NCI-H187 (cell line): ENCODE measurements at regions not wholly inside any gene's neighbourhood (a gene's known extent, or its start where the extent isn't known, plus 50 kb on each side); places are given as distances from the start of the nearest gene placed in this dataset.

ENCODE experiments used
- DNase-seq, 2 experiments: peaks; one replicate each; lab custom pipeline; 2025; lab: John Stamatoyannopoulos, UW

DNA sequence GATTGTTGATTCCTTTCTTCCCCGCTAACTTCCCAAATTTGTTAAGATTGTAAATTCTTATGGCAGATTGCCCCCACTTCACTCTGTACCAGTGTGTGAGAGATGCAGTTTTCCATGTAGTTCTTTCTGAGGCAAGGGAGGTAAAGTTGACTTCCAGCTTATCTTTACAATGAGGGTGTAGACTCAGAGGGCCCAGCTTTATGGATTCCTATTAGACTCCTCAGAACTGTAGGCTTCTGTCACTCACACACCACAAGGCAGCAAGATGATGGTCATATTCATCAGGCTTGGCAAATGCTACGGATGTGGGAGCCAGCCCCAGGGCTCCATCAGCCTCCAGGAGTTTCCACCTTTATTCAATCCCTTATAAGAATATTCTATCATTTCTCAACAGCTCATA, 461.9 kb upstream of the KLF4 start:
- no peak for DNase-seq

DNA sequence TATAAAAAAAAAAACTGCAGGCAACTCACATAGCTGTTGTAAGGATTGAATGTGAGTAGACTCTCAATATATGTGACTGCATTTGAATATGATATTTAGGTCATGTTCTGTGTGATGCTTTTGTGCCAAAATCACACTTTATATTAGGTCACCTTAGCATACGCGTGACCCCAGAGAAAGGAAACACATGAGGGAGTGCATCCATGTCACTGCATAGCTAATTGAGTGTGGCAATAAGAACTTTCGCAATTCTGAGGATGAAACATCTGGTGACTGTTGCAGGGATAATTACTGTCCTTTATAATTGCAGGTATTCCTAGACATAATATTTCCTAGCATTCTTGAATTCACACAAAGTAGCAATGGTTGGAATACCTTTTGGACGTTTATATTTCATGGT, 459.5 kb upstream of the KLF4 start:
- no peak for DNase-seq

- DNase-seq, result no peak
Measured at GRCh38 chr9:107948601-107949000, 459.0 kb upstream of the KLF4 start.

- DNase-seq, result no peak
Measured at GRCh38 chr9:107948086-107948485, 458.5 kb upstream of the KLF4 start.

- DNase-seq, result no peak
Measured at GRCh38 chr9:107946364-107947141, 457.0 kb upstream of the KLF4 start.

GRCh38 chr9:107945961-107946360, 456.4 kb upstream of the KLF4 start:
- no peak for DNase-seq

DNA sequence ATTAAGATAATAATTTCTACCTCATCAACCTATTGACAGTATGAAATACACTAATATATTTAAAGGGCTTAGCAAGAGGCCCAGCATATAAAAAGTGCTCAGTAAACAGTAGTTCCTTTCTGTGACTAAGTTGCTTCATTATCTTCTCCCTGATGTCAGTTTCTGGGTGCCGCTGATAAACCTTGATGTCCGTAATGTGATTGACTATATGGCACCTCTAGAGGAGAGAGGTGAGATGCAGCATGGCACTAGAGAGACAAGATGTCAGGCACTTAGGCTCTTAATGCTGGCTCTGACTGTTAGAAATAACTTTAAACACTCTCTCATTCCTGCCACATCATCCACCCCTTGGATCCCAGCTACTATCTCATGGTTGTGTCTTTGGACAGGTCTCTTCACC, 455.9 kb upstream of the KLF4 start:
- no peak for DNase-seq

- DNase-seq, result no peak
Measured at GRCh38 chr9:107944387-107944786, 454.8 kb upstream of the KLF4 start.

GRCh38 chr9:107943901-107944300, 454.3 kb upstream of the KLF4 start:
- DNase-seq, result no peak

DNA sequence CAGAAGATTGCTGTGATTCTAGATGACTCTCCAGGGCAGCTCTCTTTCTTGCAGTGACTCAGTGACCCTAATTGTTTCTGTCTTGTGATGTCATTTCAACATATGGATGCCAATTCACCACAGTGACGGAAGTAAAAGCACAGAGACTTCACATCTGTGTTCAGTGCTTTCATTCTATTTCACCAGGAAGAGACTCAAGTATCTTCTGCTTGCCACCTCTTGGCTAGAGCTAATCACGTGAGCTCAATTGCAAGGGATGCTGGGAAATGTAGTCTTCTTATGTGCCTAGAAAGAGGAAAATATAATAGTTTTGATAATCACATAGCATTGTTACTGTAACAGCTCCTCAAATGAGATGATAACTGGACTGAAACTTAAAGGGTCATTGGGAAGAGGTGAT, 453.3 kb upstream of the KLF4 start:
- no peak for DNase-seq

- no peak for DNase-seq
Measured at GRCh38 chr9:107942291-107942690, 452.7 kb upstream of the KLF4 start.

GRCh38 chr9:107940616-107941595, 451.3 kb upstream of the KLF4 start:
- DNase-seq, result no peak

GRCh38 chr9:107938801-107939386, 449.3 kb upstream of the KLF4 start:
- no peak for DNase-seq

GRCh38 chr9:107935931-107936330, 446.4 kb upstream of the KLF4 start:
- no peak for DNase-seq

DNA sequence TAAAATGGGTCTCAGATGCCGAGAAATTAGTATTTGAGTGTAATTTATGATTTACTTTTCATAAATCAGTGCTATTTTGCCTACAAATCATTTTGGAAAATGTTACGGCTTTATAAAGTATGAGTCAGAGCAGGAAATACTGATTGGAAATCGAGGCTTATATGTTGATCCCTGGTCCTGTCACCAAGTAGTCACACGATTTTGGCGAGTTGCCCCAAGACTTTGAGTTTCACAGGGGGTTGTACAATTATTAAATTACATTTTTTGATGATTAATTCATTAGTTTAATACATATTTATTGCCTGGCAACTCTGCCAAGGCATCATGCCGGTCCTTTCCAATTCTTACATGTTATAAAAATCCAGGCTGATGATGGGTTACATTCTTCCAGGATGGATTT, 443.9 kb upstream of the KLF4 start:
- no peak for DNase-seq

GRCh38 chr9:107933097-107933496, 443.5 kb upstream of the KLF4 start:
- no peak for DNase-seq

- no peak for DNase-seq
Measured at GRCh38 chr9:107932601-107933000, 443.0 kb upstream of the KLF4 start.

- no peak for DNase-seq
Measured at GRCh38 chr9:107932046-107932445, 442.5 kb upstream of the KLF4 start.

- DNase-seq, result no peak
Measured at GRCh38 chr9:107931071-107931715, 441.6 kb upstream of the KLF4 start.

DNA sequence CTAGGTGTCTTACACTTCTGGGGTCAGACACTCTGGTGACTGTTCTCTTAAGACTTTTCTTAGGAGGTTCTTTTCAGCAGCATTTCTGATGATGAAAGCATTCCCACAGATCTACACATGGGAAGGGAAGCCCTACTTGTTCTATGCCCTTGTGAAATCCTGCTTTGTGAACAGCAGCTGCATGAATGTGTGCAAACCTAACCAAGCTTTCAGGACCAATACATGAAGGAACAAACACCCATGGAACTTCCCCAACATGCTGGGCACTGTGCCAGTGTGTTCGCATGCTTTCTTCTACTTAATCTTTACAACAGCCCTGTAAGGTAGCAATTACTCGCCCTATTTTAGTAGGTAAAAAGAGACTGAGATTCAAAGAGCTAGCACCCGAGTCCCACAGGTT, 439.9 kb upstream of the KLF4 start:
- no peak for DNase-seq

DNA sequence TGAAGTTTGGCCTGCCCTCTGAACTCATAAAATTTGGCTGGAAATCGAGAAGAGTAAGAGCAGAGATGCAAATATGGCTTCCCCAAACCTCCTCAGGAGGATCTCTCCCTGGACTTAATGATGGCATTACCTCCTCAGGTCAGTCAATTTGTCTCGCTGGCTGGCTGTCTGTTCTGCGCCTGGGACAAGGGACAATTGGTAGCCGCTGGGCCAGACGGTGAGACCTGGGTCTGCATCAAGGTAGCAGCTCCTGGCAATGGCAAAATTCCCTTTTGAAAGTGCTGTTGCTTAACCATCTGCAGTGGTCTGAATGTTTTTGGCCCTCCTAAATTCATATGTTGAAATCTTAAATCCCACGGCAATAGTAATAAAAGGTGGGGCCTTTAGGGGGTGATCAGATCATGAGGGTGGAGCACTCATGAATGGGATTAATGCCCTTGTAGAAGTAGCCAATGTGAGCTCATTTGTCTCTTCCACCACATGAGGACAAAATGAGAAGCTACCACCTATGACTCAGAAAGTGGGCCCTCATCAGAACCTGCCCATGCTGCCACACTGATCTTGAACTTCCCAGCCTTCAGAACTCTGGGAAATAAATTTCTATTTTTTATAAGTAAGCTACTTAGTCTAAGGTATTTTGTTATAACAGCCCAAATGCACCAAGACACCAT, 439.3 kb upstream of the KLF4 start:
- DNase-seq, result no peak

- DNase-seq, result no peak
Measured at GRCh38 chr9:107927276-107927675, 437.7 kb upstream of the KLF4 start.
